ENCODE measurements at regions not wholly inside any gene's neighbourhood (a gene's known extent, or its start where the extent isn't known, plus 50 kb on each side); places are given as distances from the start of the nearest gene placed in this dataset.

DNA sequence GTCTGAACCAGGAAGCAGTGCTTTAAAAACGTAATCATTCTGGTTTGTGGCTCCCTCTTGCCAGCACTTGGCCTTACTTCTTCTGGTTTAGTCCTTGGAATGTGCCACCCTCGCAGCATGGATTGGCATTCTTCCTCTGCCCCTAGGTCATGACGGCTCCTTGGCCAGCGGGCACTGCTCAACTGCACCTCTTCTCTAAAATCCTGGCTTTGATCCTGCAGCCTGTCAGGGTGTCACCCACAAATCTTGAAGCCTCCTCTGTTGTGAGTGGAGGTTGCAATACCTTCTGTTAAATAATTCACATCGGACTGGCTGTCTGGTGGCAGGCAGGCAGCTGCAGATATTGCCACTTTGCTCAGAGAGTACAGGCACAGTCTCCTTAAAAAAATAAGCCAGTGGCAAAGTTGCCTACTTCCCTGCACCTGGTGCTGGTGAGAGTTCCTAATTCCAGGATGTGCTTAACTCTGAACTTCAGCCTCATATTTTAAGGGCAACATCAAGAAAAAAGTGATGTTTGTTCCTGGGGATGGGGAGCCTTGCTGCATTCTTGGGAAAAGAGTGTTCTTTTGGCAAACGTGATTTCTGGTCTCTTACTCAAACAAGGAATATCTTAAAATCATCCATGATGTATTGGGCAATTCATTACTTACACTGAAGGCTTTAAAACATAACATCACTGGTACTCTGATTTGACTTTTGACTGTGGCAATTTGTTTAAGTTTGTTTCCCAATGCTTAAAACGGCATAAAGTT lies 179.8 kb downstream of the FOXA2 start:
- no peak for DNase-seq (ENCODE audit: low spot score)

DNA sequence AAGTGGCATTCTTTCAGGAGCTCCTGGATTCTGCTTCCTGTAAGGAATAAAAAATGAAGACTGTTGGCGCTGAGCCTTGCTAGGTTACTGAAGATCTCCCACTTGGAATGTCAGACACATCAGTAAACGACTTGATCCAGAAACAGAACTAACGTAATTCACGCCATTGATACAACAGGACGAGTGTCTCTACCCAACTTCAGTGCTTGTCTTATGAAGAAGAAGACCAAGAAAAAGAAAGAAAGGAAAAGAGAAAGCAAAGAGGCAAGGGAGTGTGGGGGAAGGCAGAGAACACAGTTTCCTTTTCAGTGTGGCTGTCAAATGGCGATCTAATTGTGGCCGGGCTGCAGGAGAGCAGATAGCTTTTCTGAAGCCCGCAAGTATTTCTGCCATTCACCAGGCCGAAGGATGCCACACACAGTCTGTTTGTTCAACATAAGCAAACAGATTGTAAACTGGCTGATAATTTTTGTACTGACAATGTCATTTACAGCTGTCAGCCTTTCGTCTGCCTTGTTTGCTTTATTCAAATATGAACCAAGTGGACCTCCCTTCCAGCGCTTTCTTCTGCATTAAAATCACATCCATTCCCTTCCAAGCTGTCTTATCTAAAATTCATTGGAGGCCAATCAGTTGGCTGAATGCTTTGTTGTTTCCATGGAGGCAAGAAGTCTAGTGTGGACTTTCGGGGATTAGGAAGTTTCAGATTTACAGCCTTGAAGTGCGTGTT lies 180.6 kb downstream of the FOXA2 start:
- DNase-seq (ENCODE audit: low spot score): peak; percentile 34

DNA sequence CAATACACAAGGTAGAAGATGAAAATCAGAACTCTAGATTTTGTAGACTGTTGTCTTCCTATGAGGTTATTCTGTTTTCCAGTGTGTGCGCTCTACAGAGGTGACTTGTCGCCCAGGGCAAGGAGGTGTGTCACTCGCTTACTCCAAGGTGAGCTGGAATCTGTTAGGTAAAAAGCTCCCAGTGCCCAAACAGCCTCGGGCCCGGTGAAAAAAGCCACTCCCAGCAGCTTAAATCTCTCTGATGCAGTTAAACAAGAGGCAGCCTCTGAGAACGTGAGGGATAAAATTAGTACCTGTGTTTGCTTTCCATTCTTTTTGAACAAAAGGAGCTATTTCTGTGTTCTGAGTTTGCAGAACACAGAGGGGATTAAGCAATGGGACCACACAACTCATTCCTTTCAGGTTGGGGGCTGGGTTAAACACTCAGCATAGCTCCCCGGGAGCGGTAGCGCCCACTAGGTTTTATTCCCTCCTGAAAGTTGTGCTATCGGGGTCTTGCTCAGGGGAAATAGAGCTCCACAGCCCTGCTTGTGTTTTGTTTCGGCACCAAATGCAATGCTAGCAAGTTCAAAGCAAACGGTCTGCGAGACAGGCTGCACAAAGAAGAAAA lies 181.2 kb downstream of the FOXA2 start:
- peak; percentile 24 for DNase-seq (ENCODE audit: low spot score)

DNA sequence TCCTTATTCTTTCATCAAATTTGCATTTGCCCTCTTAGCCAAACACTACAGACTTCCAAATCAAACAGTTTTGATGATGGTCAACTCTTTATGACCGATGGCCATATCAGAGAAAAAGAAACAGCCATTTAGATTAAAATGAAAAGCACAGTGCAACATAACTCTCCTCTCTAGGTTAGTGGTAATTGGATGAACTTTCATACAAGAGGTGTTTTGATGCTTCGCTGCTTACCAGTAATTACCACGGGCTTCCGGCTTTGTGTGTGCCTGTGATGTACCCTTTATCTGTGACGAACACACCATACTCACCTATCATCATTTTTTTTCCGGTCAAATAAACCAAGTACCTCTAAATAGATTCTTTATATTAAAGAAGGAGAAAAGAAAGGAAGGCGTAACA lies 181.8 kb downstream of the FOXA2 start:
- DNase-seq (ENCODE audit: low spot score): no peak

DNA sequence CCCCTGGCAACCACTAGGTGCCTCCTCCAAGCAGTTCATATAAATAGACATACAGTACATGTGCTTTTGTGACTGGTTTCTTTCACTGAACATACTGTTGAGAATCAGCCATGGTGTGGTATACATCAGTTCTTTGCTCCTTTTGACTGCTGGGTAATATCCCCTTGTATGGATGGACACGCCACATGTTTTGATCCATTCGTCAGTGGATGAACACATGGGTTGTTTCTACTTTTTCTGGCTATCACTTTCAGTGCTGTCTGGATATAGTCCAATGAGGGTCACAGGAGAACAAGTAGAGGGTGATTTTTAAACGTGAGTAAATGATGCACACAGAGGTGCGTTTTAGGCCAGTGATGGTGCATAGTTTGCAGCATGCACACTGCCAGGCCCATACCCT lies 183.9 kb downstream of the FOXA2 start:
- no peak for DNase-seq (ENCODE audit: low spot score)

DNA sequence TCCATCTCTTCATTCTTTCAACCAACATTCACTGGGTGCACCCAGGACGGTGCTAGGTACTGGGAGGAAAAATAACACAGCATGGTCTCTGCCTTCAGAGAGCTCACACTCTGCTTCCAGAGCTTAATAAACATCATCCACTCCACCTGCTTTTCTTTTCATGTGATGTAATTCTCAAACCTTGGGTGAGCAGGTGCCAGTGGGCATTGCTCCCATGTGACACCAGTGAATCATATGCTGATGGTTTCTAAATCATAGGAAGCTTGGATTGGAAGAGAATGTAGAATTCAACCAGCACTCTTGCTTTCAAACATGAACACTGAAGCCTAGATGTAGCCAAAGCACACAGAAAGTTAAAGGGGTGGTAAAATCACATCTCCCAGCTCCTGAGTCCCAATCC lies 189.8 kb downstream of the FOXA2 start:
- DNase-seq (ENCODE audit: low spot score): no peak

DNA sequence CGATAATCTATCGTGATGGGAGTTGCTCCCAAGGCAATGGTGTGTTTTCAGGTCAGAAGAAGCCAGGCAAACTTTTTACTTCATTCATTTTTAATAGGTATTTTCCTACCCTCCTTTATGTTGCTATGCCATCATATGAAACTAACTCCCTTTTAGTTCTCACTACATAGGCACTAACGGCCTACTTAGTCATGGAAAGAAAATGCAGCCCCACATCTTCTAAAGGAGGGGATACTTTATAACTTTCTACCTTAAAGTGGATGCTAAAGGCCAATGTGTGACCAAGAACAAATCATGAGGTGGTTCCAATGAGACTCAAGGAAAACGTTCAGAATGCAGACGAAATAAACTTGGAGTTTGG lies 193.8 kb downstream of the FOXA2 start:
- DNase-seq (ENCODE audit: low spot score): no peak

DNA sequence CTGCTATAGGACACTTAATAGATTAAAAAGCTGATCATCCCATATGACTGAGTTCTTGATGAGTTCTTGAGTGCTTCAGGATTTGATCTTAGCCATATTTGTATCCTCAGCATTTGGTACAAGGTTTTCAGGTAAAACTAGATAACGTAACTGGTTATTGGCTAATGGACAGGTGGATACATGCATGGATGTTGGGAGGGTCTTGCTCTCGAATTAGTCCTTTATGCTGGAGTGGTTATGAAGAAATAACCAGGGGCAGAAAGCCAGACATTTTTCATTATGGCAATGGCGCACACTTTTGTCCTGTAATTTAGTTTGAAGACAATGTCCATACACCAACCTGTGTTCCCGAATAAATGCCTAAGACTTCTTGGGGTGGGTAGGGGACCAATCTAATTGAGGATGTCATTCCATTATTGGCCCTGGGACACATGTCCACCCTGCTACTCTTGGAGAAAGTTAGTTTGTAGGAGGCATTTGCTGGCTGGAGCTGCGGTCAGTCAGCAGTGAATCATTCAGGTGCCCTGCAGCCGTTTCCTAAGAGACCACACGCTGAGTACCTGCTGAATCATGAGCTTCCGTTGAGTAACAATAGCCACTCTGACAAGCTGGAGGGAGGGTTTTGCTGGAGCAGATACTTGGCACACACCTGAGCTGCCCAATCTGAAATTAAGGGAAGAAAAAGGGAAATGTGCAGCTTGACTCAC lies 194.4 kb downstream of the FOXA2 start:
- DNase-seq (ENCODE audit: low spot score): no peak

DNA sequence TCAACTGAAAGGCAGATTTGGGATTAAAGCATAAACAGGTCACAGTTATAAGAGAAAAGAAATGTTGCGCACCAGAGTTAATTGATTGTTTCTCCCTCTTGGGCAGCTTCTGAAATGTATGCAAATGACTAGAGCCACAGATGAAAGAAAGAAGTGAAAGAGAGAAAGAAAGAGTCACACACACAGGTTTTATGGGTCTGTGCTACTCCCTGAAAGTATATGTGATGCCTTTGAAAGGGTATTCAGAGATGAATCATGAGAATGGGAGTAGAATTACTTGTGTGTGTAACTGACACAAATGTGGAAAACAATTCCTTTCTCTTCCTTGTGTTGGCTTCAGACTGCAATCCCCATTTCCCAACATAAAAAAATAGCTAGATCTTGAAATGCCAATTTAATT lies 196.9 kb downstream of the FOXA2 start:
- DNase-seq (ENCODE audit: low spot score): no peak

DNA sequence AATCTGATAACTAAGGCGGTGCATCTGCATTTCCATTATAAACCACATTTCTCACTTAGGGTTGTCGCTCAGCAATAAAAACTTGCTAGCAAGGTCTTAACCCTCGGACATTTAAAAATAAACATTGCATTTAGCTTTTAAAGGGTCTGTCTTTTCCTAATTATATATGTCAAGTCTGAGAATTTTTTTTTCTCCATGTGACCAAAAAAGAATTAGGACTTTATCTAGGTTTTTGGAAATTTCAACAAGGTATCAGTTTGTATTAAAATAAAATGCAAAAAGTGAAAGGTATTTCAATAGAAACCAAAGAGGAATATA lies 198.1 kb downstream of the FOXA2 start:
- DNase-seq (ENCODE audit: low spot score): no peak

DNA sequence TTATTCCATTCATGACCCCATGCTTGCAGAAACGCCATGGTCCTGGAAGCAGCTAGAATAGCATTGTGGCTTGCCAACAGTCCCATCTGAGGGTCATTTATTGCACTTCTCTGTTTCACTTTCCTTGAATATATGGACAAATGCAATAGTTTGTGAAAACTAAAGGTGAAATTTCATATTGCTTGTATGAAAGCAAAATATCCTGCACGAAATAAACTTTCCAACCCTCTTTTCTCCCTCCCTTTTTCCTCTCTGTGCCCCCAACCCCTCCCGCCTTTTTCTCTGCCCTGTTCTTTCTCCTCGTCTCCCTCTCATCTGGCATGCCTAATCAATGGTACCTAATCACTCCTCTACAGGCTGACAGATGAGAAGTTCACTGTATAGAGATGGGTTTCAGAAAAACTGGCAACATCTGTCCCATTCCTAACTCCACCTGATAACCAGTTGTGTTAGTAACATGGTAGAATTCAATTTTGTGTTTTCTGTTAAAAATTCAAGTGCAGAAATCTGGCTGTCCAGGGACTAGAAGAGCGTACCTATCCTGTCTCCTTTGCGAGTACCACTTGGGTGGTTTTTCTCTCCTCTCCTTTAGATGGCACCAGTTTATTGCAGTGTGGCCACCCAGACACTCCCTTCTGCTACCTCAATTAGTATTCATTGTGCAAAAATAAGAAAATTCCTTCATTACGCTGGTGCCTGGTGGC lies 198.6 kb downstream of the FOXA2 start:
- no peak for DNase-seq (ENCODE audit: low spot score)

DNA sequence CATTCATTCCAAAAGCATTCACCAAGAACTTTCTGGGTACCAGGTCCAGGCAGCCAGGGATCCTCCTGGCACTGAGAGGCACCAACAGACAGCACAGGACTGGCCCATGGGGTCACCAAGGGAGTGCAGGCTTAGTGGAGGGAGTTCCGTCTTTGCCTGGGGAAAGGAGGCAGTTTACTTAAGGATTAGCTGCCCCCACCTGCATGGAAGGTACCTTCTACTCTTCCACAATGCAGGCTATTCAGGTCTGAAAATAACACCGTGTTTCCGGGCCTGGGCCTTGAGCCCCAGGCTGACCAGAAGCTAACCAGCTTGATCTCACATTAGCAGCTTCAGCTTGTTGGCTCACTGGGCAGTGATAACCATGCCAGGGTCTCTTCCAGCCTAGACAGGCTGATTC lies 199.4 kb downstream of the FOXA2 start:
- DNase-seq (ENCODE audit: low spot score): no peak

DNA sequence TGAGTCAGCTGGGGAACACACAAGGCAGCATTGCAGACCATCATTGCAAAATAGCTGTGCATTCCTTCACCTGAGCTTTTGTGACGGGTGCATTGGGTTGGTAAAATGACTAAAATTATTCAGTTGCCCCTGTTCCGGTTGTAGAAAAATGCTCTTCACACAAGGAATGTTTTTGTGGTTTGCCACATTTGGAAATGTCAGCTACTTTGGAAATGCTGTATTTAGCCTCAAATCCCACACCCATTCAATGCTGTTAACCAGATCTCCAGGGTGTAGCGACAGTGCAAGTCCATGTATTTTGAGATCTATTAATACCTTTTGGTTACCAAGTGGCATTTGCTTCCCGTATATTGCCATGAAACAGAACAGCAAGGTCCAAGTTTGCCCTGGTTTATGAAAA lies 201.2 kb downstream of the FOXA2 start:
- no peak for DNase-seq (ENCODE audit: low spot score)

DNA sequence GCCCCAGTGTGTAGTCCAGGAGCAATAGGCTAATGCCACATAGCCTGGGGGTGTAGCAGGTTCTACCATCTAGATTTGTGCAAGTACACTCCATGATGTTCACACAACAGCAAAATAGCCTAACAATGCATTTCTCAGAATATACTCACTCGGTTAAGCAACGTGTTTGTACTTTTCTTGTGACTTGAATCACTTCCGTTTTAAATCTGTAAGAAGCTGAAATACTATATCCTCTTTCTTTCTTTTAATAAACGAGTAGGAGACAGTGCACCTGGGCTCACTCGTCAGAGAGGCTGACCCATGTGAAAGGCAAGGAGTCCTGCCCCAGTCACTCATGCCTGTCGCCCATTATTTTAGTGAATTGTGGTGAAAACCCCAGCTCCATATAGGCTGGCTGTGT lies 201.6 kb downstream of the FOXA2 start:
- DNase-seq (ENCODE audit: low spot score): no peak

DNA sequence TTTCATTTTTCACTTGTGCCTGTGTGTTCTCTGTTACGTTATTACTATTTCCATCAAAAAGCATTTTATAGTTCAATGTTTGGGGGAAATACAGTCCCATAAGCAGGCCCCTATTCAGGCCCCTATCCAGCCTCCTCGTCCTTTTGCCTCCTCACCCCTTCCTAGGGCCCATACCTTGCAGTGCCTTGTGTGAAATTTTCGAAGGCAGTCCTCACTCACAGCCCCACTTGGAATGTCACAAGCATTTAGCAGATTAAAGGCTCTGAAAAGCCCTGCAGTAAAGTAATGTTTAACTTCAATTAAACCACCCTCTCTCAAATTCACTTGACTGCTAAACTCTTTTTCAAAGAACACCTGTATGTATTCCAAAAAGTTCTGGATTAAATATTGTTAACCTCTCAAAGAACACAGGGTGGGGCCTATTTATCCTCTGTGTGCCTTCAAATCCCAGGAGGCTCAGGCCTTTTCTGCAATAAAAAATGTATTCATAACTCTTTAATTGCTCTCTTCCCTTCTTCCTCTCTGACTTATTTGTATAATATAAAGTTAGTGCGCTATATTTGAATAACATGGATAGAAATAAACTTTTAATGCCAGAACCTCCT lies 202.5 kb downstream of the FOXA2 start:
- no peak for DNase-seq (ENCODE audit: low spot score)

DNA sequence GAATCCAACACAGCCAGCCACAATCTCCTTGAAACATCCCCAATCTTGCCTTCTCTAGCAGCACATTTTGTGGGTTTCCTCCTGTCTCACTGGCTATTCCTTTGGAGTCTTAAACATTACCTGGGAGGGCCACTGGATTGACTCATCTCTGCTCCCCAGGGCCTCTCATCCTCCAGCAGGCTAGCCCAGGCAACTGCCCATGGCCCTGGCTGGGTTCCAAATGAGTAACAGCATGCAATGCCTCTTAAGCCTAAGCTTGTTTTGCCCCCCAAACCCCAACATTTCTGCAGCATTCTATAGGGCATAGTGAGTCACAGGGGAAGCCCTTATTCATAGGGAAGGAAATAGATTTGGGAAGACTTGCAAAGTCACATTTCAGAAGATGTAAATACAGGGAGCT lies 204.9 kb downstream of the FOXA2 start:
- DNase-seq (ENCODE audit: low spot score): no peak

DNA sequence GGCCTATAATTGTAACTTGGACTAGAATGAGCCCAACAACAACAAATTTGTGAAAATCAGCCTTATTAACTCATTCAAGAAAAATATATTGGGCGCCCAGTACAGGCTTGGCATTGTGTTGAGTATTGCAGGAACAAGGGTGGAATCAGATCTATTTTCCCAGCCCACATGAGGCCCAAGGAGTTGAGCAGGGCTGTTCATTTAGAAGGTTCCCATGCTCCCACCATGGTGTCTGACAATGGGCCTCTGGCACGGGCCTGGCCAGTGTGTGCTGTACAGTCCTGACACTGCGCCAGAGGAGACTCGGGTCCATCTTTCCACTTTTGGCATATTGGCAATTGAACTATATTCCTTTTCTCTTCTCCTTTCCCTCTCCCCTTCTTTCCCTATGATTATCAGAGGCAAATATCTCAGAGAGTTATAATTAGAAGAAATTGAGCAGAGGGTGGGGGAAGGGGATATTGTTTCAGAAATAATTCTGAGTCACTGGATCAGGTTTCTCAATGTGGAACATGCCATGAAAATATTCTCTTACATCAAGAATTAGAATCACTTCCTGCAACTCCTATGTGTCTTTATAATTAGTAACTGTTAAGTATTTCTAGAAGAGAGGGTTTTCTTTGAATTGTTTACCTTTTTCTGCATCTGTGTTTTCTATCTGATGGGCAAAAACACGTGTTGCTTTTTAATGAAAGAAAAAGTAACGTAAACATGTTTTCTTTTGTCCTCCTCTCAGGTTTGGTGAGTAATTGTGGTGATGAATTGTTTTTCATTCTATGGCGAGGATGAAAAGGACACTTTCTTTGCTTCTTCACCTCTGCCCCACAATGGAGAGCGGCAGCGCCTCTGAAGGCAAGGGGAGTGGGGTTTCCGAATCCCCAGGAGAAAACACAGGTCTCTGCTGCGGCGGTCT lies 209.4 kb downstream of the FOXA2 start:
- DNase-seq (ENCODE audit: low spot score): no peak

DNA sequence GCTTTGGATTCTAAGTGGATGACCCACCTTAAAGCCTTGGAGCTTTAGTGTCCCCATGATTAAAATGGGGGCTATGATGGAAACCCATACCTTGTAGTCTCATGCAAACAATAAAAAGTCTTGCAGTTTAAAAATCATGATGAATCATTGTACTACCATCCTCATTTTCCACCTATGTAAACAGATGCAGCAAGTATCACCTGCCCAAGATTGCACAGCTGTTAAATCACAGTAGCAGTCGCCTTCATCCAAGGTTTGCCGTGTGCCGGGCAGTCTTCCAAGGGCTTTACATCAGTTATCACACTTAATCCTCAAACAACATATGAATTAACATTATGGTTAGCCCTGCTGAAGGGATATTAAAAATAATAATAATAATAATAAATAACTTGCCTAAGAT lies 210.3 kb downstream of the FOXA2 start:
- DNase-seq (ENCODE audit: low spot score): no peak

DNA sequence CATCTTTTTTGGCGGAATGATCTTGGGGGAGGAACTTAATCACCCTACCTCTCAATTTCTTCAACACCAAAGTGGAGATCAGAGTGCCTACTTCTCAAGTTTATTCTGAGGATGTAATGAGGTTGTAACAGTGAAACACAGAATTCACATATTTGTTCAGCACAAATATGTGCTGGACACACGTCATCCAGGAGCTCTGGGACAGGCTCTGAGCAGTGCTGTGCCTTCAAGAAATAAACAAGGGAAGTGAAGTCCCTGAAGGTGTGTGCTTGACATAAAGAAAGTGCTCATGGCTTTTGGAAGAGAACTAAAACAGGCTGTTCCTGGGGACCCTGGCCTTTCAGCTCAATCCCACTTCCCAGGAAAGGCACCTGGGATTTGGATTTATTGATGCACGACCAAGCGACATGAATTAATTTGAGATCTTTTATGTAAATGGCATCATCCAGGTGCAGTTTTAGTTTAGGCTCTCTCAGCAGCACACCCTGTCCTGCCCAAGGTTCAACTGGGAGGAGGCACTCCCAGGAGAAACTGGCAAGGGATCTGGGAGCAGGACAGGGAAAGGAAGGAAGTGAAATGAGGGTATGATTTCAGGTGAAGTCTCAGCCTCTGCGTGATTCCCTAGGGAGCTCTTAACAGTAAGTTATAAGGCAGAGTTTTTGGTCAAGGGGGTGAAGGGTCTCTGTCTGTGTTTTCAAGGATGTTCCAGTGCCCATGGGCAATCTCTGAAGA lies 211.0 kb downstream of the FOXA2 start:
- no peak for DNase-seq (ENCODE audit: low spot score)

DNA sequence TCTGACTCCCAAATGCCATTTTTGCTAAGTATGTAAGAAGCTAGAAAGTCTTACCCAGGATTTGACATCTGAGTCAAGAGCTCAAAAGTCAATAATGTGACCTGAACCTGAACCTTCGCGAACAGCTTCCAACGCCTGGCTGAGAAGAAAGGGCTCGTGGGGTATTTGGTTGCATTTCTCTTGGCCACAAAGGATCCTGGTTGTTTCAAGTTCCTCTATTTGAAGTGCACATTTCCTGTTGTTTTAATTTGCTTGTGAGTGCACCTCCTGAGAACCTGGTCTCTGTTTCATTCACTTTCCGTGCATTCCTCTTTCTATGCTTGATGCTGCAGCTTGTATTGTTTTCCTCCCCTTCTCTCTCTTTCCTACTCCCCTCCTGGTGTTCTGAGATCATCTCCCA lies 212.5 kb downstream of the FOXA2 start:
- no peak for DNase-seq (ENCODE audit: low spot score)

All from umbilical cord (tissue), 1 donor.